Prostate gland (tissue), 2 donors: ENCODE measurements at regions not wholly inside any gene's neighbourhood (a gene's known extent, or its start where the extent isn't known, plus 50 kb on each side); places are given as distances from the start of the nearest gene placed in this dataset.

Source experiments
- POLR2A ChIP-seq: fragments of 450-650 bp; IDR thresholded peaks from one replicate; pipeline ENCODE4 v1.6.1; 2016; ENCODE audit warnings: antibody characterized with exemption, mild to moderate bottlenecking
- TF ChIP-seq, protein P1 (sequence below), 4 experiments: fragments of 200-600 bp in 2 of 4; fragments of 450-650 bp in 2 of 4; sonication (generic) in 2 of 4; IDR thresholded peaks; 1 replicate in 3 of 4; 2 replicates in 1 of 4; pipeline ENCODE4 v1.5.1; 2016 to 2019; ENCODE audit warnings: antibody characterized with exemption in 4 of 4, mild to moderate bottlenecking in 2 of 4, moderate library complexity in 2 of 4

- TF ChIP-seq, protein P1, sequence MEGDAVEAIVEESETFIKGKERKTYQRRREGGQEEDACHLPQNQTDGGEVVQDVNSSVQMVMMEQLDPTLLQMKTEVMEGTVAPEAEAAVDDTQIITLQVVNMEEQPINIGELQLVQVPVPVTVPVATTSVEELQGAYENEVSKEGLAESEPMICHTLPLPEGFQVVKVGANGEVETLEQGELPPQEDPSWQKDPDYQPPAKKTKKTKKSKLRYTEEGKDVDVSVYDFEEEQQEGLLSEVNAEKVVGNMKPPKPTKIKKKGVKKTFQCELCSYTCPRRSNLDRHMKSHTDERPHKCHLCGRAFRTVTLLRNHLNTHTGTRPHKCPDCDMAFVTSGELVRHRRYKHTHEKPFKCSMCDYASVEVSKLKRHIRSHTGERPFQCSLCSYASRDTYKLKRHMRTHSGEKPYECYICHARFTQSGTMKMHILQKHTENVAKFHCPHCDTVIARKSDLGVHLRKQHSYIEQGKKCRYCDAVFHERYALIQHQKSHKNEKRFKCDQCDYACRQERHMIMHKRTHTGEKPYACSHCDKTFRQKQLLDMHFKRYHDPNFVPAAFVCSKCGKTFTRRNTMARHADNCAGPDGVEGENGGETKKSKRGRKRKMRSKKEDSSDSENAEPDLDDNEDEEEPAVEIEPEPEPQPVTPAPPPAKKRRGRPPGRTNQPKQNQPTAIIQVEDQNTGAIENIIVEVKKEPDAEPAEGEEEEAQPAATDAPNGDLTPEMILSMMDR (IDR thresholded peaks at IDR 0.05), result no peak
- TF ChIP-seq POLR2A, result no peak
Observed at GRCh38 chr11:70806461-70807194, 408.3 kb downstream of the CTTN start.
